ENCODE measurements at regions not wholly inside any gene's neighbourhood (a gene's known extent, or its start where the extent isn't known, plus 50 kb on each side); places are given as distances from the start of the nearest gene placed in this dataset.

- H2AFZ ChIP-seq (ENCODE audit: low read length): no peak overlapping the region
- intact Hi-C loops (cut with micrococcal nuclease): loop anchor here (10.0 kb wide), 2 partner anchors 235 to 385 kb away; no protein-coding TSS in a partner anchor
- DNase-seq: no peak
- no peaks in the 10 kb centered on the region for H3K9me3 ChIP-seq (ENCODE audit: low read length)
- POLR2A ChIA-PET (ENCODE audit: unreplicated experiment): no interaction called here
- H3K36me3 ChIP-seq (ENCODE audit: low read depth, low read length): no peaks in the 10 kb centered on the region
- H3K27me3 ChIP-seq (ENCODE audit: low read length): no peaks in the 10 kb centered on the region
- no peaks in the 10 kb centered on the region for H3F3A ChIP-seq (ENCODE audit: low read length, unreplicated experiment)
- H3K9me2 ChIP-seq (replicated peaks; ENCODE audit: low read length): no peaks in the 10 kb centered on the region
- no peaks in the 10 kb centered on the region for H3K79me2 ChIP-seq (ENCODE audit: low read length)
- CTCF ChIA-PET: no interaction called here
- no peak overlapping the region for H3K27ac ChIP-seq (ENCODE audit: low read length)
- no peak for ATAC-seq
- no peaks in the 10 kb centered on the region for H4K20me1 ChIP-seq (ENCODE audit: low read length)
- no peak overlapping the region for H3K9ac ChIP-seq (ENCODE audit: low read length)
- no peak overlapping the region for H3K4me3 ChIP-seq (ENCODE audit: low read length)
- BruUV-seq (replicated peaks): no TSS peak
- H3K4me2 ChIP-seq (ENCODE audit: low read length): no peak overlapping the region
- peaks cover 12% of the 10 kb centered on the region for H3K4me1 ChIP-seq (ENCODE audit: insufficient read depth, low read length)
- TF ChIP-seq EZH2phosphoT487 (IDR thresholded peaks at IDR 0.05; ENCODE audit: borderline replicate concordance, low read length) (no peak), CTCF (conservative IDR thresholded peaks at IDR 0.05; ENCODE audit: low read depth, low read length) (no peak)
These were observed 327.4 kb downstream of the RND3 start for GRCh38 chr2:150160058-150160457.

DNA sequence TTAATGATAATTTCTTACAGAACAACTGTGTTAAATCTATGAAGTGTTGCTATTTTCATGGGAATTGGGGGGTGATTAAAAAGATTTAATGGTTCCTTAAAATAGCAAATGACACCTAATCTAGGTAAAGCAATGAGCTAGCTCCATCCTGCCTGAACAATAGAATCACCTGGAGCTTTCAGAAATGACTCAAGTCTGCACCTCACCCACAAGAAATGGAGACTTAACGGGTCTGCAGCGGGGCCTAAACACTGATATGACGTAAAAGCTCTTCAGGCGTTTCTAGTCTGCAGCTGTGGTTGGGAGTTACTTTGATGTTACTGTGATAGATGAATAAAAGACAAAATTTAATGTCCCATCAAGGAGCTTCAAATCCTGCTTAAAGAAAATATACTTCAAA lies 328.2 kb downstream of the RND3 start:
- ATAC-seq (no peak), DNase-seq (no peak)
- Histone ChIP-seq H3K4me2 (ENCODE audit: low read length) (no peak overlapping the region), H3K36me3 (ENCODE audit: low read depth, low read length) (no peaks in the 10 kb centered on the region), H3K27me3 (ENCODE audit: low read length) (no peaks in the 10 kb centered on the region), H3K4me3 (ENCODE audit: low read length) (no peak overlapping the region), H3K4me1 (ENCODE audit: insufficient read depth, low read length) (peaks cover 14% of the 10 kb centered on the region), H3F3A (ENCODE audit: low read length, unreplicated experiment) (no peaks in the 10 kb centered on the region), H2AFZ (ENCODE audit: low read length) (no peak overlapping the region), H4K20me1 (ENCODE audit: low read length) (no peaks in the 10 kb centered on the region), H3K79me2 (ENCODE audit: low read length) (no peaks in the 10 kb centered on the region), H3K27ac (ENCODE audit: low read length) (no peak overlapping the region), H3K9me2 (replicated peaks; ENCODE audit: low read length) (no peaks in the 10 kb centered on the region), H3K9me3 (ENCODE audit: low read length) (no peaks in the 10 kb centered on the region), H3K9ac (ENCODE audit: low read length) (no peak overlapping the region)
- POLR2A ChIA-PET (ENCODE audit: unreplicated experiment): no interaction called here
- CTCF ChIA-PET: no interaction called here
- intact Hi-C loops (cut with micrococcal nuclease): no loop called here
- no TSS peak for BruUV-seq (replicated peaks)
- TF ChIP-seq EZH2phosphoT487 (IDR thresholded peaks at IDR 0.05; ENCODE audit: borderline replicate concordance, low read length): no peak
- TF ChIP-seq CTCF (conservative IDR thresholded peaks at IDR 0.05; ENCODE audit: low read depth, low read length): no peak
- no peak for TF ChIP-seq EZH2 (IDR thresholded peaks at IDR 0.05; ENCODE audit: low read length, unreplicated experiment)

- Histone ChIP-seq H3K27ac (ENCODE audit: low read length) (no peak overlapping the region), H3K4me2 (ENCODE audit: low read length) (no peak overlapping the region), H3K27me3 (ENCODE audit: low read length) (no peaks in the 10 kb centered on the region), H3K4me1 (ENCODE audit: insufficient read depth, low read length) (peaks cover 23% of the 10 kb centered on the region), H3K9me2 (replicated peaks; ENCODE audit: low read length) (no peaks in the 10 kb centered on the region), H3K9ac (ENCODE audit: low read length) (no peak overlapping the region), H4K20me1 (ENCODE audit: low read length) (no peaks in the 10 kb centered on the region), H3F3A (ENCODE audit: low read length, unreplicated experiment) (no peaks in the 10 kb centered on the region), H3K79me2 (ENCODE audit: low read length) (no peaks in the 10 kb centered on the region), H3K36me3 (ENCODE audit: low read depth, low read length) (no peaks in the 10 kb centered on the region), H3K4me3 (ENCODE audit: low read length) (no peak overlapping the region), H3K9me3 (ENCODE audit: low read length) (no peaks in the 10 kb centered on the region), H2AFZ (ENCODE audit: low read length) (peak overlapping the region; percentile 17; the same call in 1 of the 2 replicates)
- TF ChIP-seq EZH2 (IDR thresholded peaks at IDR 0.05; ENCODE audit: low read length, unreplicated experiment): no peak
- no peak for TF ChIP-seq CTCF (conservative IDR thresholded peaks at IDR 0.05; ENCODE audit: low read depth, low read length)
- no peak for TF ChIP-seq EZH2phosphoT487 (IDR thresholded peaks at IDR 0.05; ENCODE audit: borderline replicate concordance, low read length)
- no peak for DNase-seq
- no peak; the same call in 1 of the 2 replicates for ATAC-seq
- intact Hi-C loops (cut with micrococcal nuclease): no loop called here
- ChIA-PET POLR2A (ENCODE audit: unreplicated experiment) (no interaction called here), CTCF (no interaction called here)
- BruUV-seq (replicated peaks): no TSS peak
These were observed 330.6 kb downstream of the RND3 start for GRCh38 chr2:150156876-150157275.

Measured in PC-3 (cell line).